ENCODE measurements at regions not wholly inside any gene's neighbourhood (a gene's known extent, or its start where the extent isn't known, plus 50 kb on each side); places are given as distances from the start of the nearest gene placed in this dataset.

- Histone ChIP-seq H2AK5ac (ENCODE audit: low read depth, low read length) (no peak overlapping the region), H3K27ac (replicated peaks; ENCODE audit: low read length) (no peak overlapping the region), H3K79me1 (ENCODE audit: low read depth, low read length) (no peaks in the 10 kb centered on the region), H3K9me3 (replicated peaks in 1 of 2; ENCODE audit: control insufficient read depth in 2 of 2, insufficient read depth in 1 of 2, low read depth in 1 of 2, low read length in 2 of 2) (no peaks in the 10 kb centered on the region), H3K36me3 (replicated peaks in 1 of 2; ENCODE audit: control insufficient read depth in 2 of 2, insufficient read depth in 2 of 2, low read length in 2 of 2) (no peaks in the 10 kb centered on the region), H3K23ac (ENCODE audit: low read depth, low read length, poor library complexity) (no peak overlapping the region), H3K9ac (ENCODE audit: low read depth, low read length, poor library complexity) (no peak overlapping the region), H2AFZ (ENCODE audit: low read length) (no peak overlapping the region), H2BK15ac (ENCODE audit: low read length) (no peak overlapping the region), H3K4me2 (ENCODE audit: insufficient read depth, low read length, poor library complexity, severe bottlenecking) (no peak overlapping the region), H3K4me1 (ENCODE audit: control insufficient read depth in 2 of 2, insufficient read depth in 1 of 2, low read depth in 1 of 2, low read length in 2 of 2) (no peaks in the 10 kb centered on the region), H3K4me3 (ENCODE audit: low read length in 2 of 2) (no peak overlapping the region), H4K8ac (ENCODE audit: low read depth, low read length) (no peak overlapping the region), H4K91ac (ENCODE audit: low read depth, low read length, poor library complexity) (no peak overlapping the region), H3K4ac (ENCODE audit: low read length) (no peak overlapping the region), H3K27me3 (ENCODE audit: control insufficient read depth in 3 of 3, insufficient read depth in 3 of 3, low read depth in 1 of 3, low read length in 3 of 3) (no peaks in the 10 kb centered on the region), H2BK12ac (ENCODE audit: low read length) (no peak overlapping the region), H3K18ac (ENCODE audit: low read length) (no peak overlapping the region), H3K14ac (ENCODE audit: low read length) (no peak overlapping the region), H2BK120ac (ENCODE audit: low read depth, low read length) (no peak overlapping the region), H2BK5ac (ENCODE audit: low read length) (no peak overlapping the region)
- no CpG with 5 or more reads among the region's 4 CpGs for WGBS, 2 donors (ENCODE audit: extremely low coverage in 2 of 2, insufficient read length in 2 of 2, insufficient replicate concordance in 1 of 2)
- no peak for DNase-seq (ENCODE audit: low spot score)
Observed at GRCh38 chr5:155293605-155294178, 280.1 kb downstream of the KIF4B start.

DNA sequence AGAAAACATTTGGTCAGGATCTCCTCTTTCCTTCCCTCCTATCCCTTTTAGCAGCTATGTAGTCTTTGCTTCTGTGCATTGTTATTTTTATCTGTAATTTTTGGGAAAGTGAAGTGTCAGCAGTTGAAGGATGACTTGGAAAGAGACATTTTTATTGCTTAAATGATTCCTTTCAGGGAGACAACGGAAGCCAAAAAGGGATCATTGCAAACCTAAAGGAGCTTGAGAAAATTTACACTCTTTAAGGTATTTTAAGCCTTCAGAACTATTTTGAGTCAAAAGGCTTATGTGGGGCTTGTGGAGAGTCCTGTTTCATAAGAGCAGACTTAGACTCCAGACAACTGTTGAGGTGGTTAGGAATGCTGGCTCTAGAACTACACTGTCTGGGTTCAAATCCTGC is 281.6 kb downstream of the KIF4B start:
- WGBS, 2 donors (ENCODE audit: extremely low coverage in 2 of 2, insufficient read length in 2 of 2, insufficient replicate concordance in 1 of 2) = no CpG with 5 or more reads among the region's 1 CpG
- no peak overlapping the region for H2BK120ac ChIP-seq (ENCODE audit: low read depth, low read length)
- H2BK15ac ChIP-seq (ENCODE audit: low read length) = no peak overlapping the region
- no peak overlapping the region for H3K27ac ChIP-seq (replicated peaks; ENCODE audit: low read length)
- H3K9me3 ChIP-seq (replicated peaks in 1 of 2; ENCODE audit: control insufficient read depth in 2 of 2, insufficient read depth in 1 of 2, low read depth in 1 of 2, low read length in 2 of 2) = no peaks in the 10 kb centered on the region
- H3K23ac ChIP-seq (ENCODE audit: low read depth, low read length, poor library complexity) = no peak overlapping the region
- no peak overlapping the region for H2AK5ac ChIP-seq (ENCODE audit: low read depth, low read length)
- no peak overlapping the region for H2BK5ac ChIP-seq (ENCODE audit: low read length)
- no peak overlapping the region for H2BK12ac ChIP-seq (ENCODE audit: low read length)
- H3K4me2 ChIP-seq (ENCODE audit: insufficient read depth, low read length, poor library complexity, severe bottlenecking) = no peak overlapping the region
- H3K36me3 ChIP-seq (replicated peaks in 1 of 2; ENCODE audit: control insufficient read depth in 2 of 2, insufficient read depth in 2 of 2, low read length in 2 of 2) = no peaks in the 10 kb centered on the region
- no peak overlapping the region for H4K91ac ChIP-seq (ENCODE audit: low read depth, low read length, poor library complexity)
- H3K79me1 ChIP-seq (ENCODE audit: low read depth, low read length) = no peaks in the 10 kb centered on the region
- H4K8ac ChIP-seq (ENCODE audit: low read depth, low read length) = no peak overlapping the region
- no peaks in the 10 kb centered on the region for H3K27me3 ChIP-seq (ENCODE audit: control insufficient read depth in 3 of 3, insufficient read depth in 3 of 3, low read depth in 1 of 3, low read length in 3 of 3)
- H3K4ac ChIP-seq (ENCODE audit: low read length) = no peak overlapping the region
- no peaks in the 10 kb centered on the region for H3K4me1 ChIP-seq (ENCODE audit: control insufficient read depth in 2 of 2, insufficient read depth in 1 of 2, low read depth in 1 of 2, low read length in 2 of 2)
- no peak overlapping the region for H3K18ac ChIP-seq (ENCODE audit: low read length)
- H3K4me3 ChIP-seq (ENCODE audit: low read length in 2 of 2) = no peak overlapping the region
- no peak overlapping the region for H2AFZ ChIP-seq (ENCODE audit: low read length)
- H3K9ac ChIP-seq (ENCODE audit: low read depth, low read length, poor library complexity) = no peak overlapping the region
- no peak overlapping the region for H3K14ac ChIP-seq (ENCODE audit: low read length)
- DNase-seq (ENCODE audit: low spot score) = no peak

GRCh38 chr5:155299386-155300005 is 285.9 kb downstream of the KIF4B start:
- no peak overlapping the region for H4K8ac ChIP-seq (ENCODE audit: low read depth, low read length)

DNA sequence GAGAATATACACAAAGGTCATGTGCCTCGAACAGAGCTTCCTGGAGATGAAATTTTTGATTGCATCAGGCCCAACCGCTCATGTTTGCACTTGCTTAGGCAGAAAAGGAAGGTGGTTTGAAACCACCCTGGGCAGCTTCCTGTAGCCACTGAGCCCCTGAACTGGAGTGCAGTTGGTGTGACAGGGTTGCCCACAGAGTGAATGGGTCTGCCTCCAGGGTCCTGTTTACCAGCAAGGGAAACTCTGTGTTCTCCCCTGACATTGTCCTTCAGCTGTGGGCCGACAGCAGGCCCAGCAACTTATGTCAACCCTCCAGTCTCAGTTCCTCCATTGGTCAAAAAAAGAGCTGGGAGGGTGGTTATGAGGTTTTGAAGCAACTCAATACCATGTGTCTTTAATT is 289.6 kb downstream of the KIF4B start:
- Histone ChIP-seq H3K4me2 (ENCODE audit: insufficient read depth, low read length, poor library complexity, severe bottlenecking) (no peak overlapping the region), H4K8ac (ENCODE audit: low read depth, low read length) (no peak overlapping the region), H3K4me3 (ENCODE audit: low read length in 2 of 2) (no peak overlapping the region), H3K9ac (ENCODE audit: low read depth, low read length, poor library complexity) (no peak overlapping the region), H2BK12ac (ENCODE audit: low read length) (no peak overlapping the region), H3K23ac (ENCODE audit: low read depth, low read length, poor library complexity) (no peak overlapping the region), H3K36me3 (replicated peaks in 1 of 2; ENCODE audit: control insufficient read depth in 2 of 2, insufficient read depth in 2 of 2, low read length in 2 of 2) (no peaks in the 10 kb centered on the region), H2BK5ac (ENCODE audit: low read length) (no peak overlapping the region), H3K14ac (ENCODE audit: low read length) (no peak overlapping the region), H2BK15ac (ENCODE audit: low read length) (no peak overlapping the region), H2AK5ac (ENCODE audit: low read depth, low read length) (no peak overlapping the region), H3K27me3 (ENCODE audit: control insufficient read depth in 3 of 3, insufficient read depth in 3 of 3, low read depth in 1 of 3, low read length in 3 of 3) (no peaks in the 10 kb centered on the region), H3K4ac (ENCODE audit: low read length) (no peak overlapping the region), H3K4me1 (ENCODE audit: control insufficient read depth in 2 of 2, insufficient read depth in 1 of 2, low read depth in 1 of 2, low read length in 2 of 2) (no peaks in the 10 kb centered on the region), H3K79me1 (ENCODE audit: low read depth, low read length) (no peaks in the 10 kb centered on the region), H3K9me3 (replicated peaks in 1 of 2; ENCODE audit: control insufficient read depth in 2 of 2, insufficient read depth in 1 of 2, low read depth in 1 of 2, low read length in 2 of 2) (no peaks in the 10 kb centered on the region), H3K27ac (replicated peaks; ENCODE audit: low read length) (no peak overlapping the region), H2AFZ (ENCODE audit: low read length) (no peak overlapping the region), H3K18ac (ENCODE audit: low read length) (no peak overlapping the region), H4K91ac (ENCODE audit: low read depth, low read length, poor library complexity) (no peak overlapping the region), H2BK120ac (ENCODE audit: low read depth, low read length) (no peak overlapping the region)
- DNase-seq (ENCODE audit: low spot score) = no peak
- WGBS, 2 donors (ENCODE audit: extremely low coverage in 2 of 2, insufficient read length in 2 of 2, insufficient replicate concordance in 1 of 2) = no CpG with 5 or more reads among the region's 3 CpGs

More at GRCh38 chr5:155299386-155300005, 285.9 kb downstream of the KIF4B start:
- peak overlapping the region; percentile 31 for H3K18ac ChIP-seq (ENCODE audit: low read length)
- H2BK12ac ChIP-seq (ENCODE audit: low read length) = no peak overlapping the region
- no peak overlapping the region for H3K9ac ChIP-seq (ENCODE audit: low read depth, low read length, poor library complexity)
- no peak overlapping the region for H2AFZ ChIP-seq (ENCODE audit: low read length)
- no peak overlapping the region for H2BK120ac ChIP-seq (ENCODE audit: low read depth, low read length)
- H3K27ac ChIP-seq (replicated peaks; ENCODE audit: low read length) = no peak overlapping the region
- DNase-seq (ENCODE audit: low spot score) = no peak
- no peak overlapping the region for H2AK5ac ChIP-seq (ENCODE audit: low read depth, low read length)
- H3K23ac ChIP-seq (ENCODE audit: low read depth, low read length, poor library complexity) = no peak overlapping the region
- no peak overlapping the region for H3K4me2 ChIP-seq (ENCODE audit: insufficient read depth, low read length, poor library complexity, severe bottlenecking)
- H3K4me3 ChIP-seq (ENCODE audit: low read length in 2 of 2) = no peak overlapping the region
- H3K14ac ChIP-seq (ENCODE audit: low read length) = no peak overlapping the region
- WGBS, 2 donors (ENCODE audit: extremely low coverage in 2 of 2, insufficient read length in 2 of 2, insufficient replicate concordance in 1 of 2) = no CpG with 5 or more reads among the region's 8 CpGs
- H3K79me1 ChIP-seq (ENCODE audit: low read depth, low read length) = no peaks in the 10 kb centered on the region
- H2BK15ac ChIP-seq (ENCODE audit: low read length) = no peak overlapping the region
- H3K4me1 ChIP-seq (ENCODE audit: control insufficient read depth in 2 of 2, insufficient read depth in 1 of 2, low read depth in 1 of 2, low read length in 2 of 2) = no peaks in the 10 kb centered on the region
- H3K4ac ChIP-seq (ENCODE audit: low read length) = no peak overlapping the region
- H3K27me3 ChIP-seq (ENCODE audit: control insufficient read depth in 3 of 3, insufficient read depth in 3 of 3, low read depth in 1 of 3, low read length in 3 of 3) = no peaks in the 10 kb centered on the region
- H4K91ac ChIP-seq (ENCODE audit: low read depth, low read length, poor library complexity) = no peak overlapping the region
- no peaks in the 10 kb centered on the region for H3K9me3 ChIP-seq (replicated peaks in 1 of 2; ENCODE audit: control insufficient read depth in 2 of 2, insufficient read depth in 1 of 2, low read depth in 1 of 2, low read length in 2 of 2)
- H2BK5ac ChIP-seq (ENCODE audit: low read length) = no peak overlapping the region
- H3K36me3 ChIP-seq (replicated peaks in 1 of 2; ENCODE audit: control insufficient read depth in 2 of 2, insufficient read depth in 2 of 2, low read length in 2 of 2) = no peaks in the 10 kb centered on the region
